ENCODE measurements at regions not wholly inside any gene's neighbourhood (a gene's known extent, or its start where the extent isn't known, plus 50 kb on each side); places are given as distances from the start of the nearest gene placed in this dataset.

GRCh38 chr7:101717628-101718357 lies 88.7 kb upstream of the MYL10 start:
- TF ChIP-seq, protein P1, sequence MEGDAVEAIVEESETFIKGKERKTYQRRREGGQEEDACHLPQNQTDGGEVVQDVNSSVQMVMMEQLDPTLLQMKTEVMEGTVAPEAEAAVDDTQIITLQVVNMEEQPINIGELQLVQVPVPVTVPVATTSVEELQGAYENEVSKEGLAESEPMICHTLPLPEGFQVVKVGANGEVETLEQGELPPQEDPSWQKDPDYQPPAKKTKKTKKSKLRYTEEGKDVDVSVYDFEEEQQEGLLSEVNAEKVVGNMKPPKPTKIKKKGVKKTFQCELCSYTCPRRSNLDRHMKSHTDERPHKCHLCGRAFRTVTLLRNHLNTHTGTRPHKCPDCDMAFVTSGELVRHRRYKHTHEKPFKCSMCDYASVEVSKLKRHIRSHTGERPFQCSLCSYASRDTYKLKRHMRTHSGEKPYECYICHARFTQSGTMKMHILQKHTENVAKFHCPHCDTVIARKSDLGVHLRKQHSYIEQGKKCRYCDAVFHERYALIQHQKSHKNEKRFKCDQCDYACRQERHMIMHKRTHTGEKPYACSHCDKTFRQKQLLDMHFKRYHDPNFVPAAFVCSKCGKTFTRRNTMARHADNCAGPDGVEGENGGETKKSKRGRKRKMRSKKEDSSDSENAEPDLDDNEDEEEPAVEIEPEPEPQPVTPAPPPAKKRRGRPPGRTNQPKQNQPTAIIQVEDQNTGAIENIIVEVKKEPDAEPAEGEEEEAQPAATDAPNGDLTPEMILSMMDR (conservative IDR thresholded peaks at IDR 0.05 in 1 of 2, IDR thresholded peaks at IDR 0.05 in 1 of 2; ENCODE audit: low read depth in 1 of 2, low read length in 2 of 2) = no peak
- no peak for TF ChIP-seq EZH2 (IDR thresholded peaks at IDR 0.05; ENCODE audit: low read length, missing control alignments)
